ENCODE measurements at regions not wholly inside any gene's neighbourhood (a gene's known extent, or its start where the extent isn't known, plus 50 kb on each side); places are given as distances from the start of the nearest gene placed in this dataset.
"Not testable (repeated sequence)": the region's sequence is repeated elsewhere in the genome, so short reads cannot be mapped to it uniquely, and the experiment has no call there.

- H3K4me3 ChIP-seq (ENCODE audit: low read depth in 1 of 2, low read length in 1 of 2), result no peak overlapping the region
- no peaks in the 10 kb centered on the region for H3K27me3 ChIP-seq
- no peaks in the 10 kb centered on the region for H3K4me1 ChIP-seq (ENCODE audit: control insufficient read depth in 1 of 2, insufficient read depth in 1 of 2, low read depth in 1 of 2, low read length in 1 of 2)
- no peak overlapping the region for H3K27ac ChIP-seq
- H3K9me3 ChIP-seq, result no peaks in the 10 kb centered on the region
- H3K36me3 ChIP-seq, result no peaks in the 10 kb centered on the region
- TF ChIP-seq, protein P1, sequence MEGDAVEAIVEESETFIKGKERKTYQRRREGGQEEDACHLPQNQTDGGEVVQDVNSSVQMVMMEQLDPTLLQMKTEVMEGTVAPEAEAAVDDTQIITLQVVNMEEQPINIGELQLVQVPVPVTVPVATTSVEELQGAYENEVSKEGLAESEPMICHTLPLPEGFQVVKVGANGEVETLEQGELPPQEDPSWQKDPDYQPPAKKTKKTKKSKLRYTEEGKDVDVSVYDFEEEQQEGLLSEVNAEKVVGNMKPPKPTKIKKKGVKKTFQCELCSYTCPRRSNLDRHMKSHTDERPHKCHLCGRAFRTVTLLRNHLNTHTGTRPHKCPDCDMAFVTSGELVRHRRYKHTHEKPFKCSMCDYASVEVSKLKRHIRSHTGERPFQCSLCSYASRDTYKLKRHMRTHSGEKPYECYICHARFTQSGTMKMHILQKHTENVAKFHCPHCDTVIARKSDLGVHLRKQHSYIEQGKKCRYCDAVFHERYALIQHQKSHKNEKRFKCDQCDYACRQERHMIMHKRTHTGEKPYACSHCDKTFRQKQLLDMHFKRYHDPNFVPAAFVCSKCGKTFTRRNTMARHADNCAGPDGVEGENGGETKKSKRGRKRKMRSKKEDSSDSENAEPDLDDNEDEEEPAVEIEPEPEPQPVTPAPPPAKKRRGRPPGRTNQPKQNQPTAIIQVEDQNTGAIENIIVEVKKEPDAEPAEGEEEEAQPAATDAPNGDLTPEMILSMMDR (IDR thresholded peaks at IDR 0.05), result no peak
These were observed 339.3 kb upstream of the TMEFF2 start for GRCh38 chr2:192534072-192534471.

GRCh38 chr2:192524642-192525251 lies 330.0 kb upstream of the TMEFF2 start:
- not testable (repeated sequence) for H3K36me3 ChIP-seq; H3K4me1 ChIP-seq (ENCODE audit: control insufficient read depth in 1 of 2, insufficient read depth in 1 of 2, low read depth in 1 of 2, low read length in 1 of 2); H3K27ac ChIP-seq; H3K4me3 ChIP-seq (ENCODE audit: low read depth in 1 of 2, low read length in 1 of 2); H3K27me3 ChIP-seq; H3K9me3 ChIP-seq

- not testable (repeated sequence) for H3K27me3 ChIP-seq; H3K4me1 ChIP-seq (ENCODE audit: control insufficient read depth in 1 of 2, insufficient read depth in 1 of 2, low read depth in 1 of 2, low read length in 1 of 2); H3K4me3 ChIP-seq (ENCODE audit: low read depth in 1 of 2, low read length in 1 of 2); H3K36me3 ChIP-seq; H3K27ac ChIP-seq; H3K9me3 ChIP-seq
These were observed 329.5 kb upstream of the TMEFF2 start for GRCh38 chr2:192524214-192524613.

GRCh38 chr2:192515937-192516336 lies 321.2 kb upstream of the TMEFF2 start:
- no peaks in the 10 kb centered on the region for H3K27me3 ChIP-seq
- H3K4me3 ChIP-seq (ENCODE audit: low read depth in 1 of 2, low read length in 1 of 2), result no peak overlapping the region
- H3K36me3 ChIP-seq, result no peaks in the 10 kb centered on the region
- TF ChIP-seq, protein P1 (IDR thresholded peaks at IDR 0.05), result no peak
- H3K4me1 ChIP-seq (ENCODE audit: control insufficient read depth in 1 of 2, insufficient read depth in 1 of 2, low read depth in 1 of 2, low read length in 1 of 2), result no peaks in the 10 kb centered on the region
- H3K9me3 ChIP-seq, result no peaks in the 10 kb centered on the region
- no peak overlapping the region for H3K27ac ChIP-seq

DNA sequence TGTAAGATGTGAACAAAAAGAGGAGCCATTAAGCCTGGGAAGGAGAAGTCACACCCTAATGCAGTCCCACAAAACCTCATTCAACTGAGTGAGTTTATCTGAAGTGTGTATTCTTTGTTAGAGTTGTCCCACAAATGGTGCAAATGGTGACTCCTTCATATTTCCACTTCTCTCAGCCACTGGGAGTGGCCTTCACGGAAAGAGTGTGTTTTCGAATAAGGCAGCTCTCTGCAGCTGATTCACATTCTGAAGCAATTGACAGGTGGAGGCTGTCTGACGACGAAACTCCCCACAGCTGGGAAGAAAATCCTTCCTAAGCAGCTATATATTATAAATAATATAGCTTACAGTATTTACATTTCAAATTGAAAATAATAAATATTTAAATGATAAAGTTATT lies 318.8 kb upstream of the TMEFF2 start:
- H3K4me3 ChIP-seq (ENCODE audit: low read depth in 1 of 2, low read length in 1 of 2), result no peak overlapping the region
- H3K27me3 ChIP-seq, result no peaks in the 10 kb centered on the region

GRCh38 chr2:192507836-192508450 lies 313.2 kb upstream of the TMEFF2 start:
- not testable (repeated sequence) for H3K36me3 ChIP-seq; H3K27ac ChIP-seq; H3K27me3 ChIP-seq; H3K4me3 ChIP-seq (ENCODE audit: low read depth in 1 of 2, low read length in 1 of 2); H3K9me3 ChIP-seq; H3K4me1 ChIP-seq (ENCODE audit: control insufficient read depth in 1 of 2, insufficient read depth in 1 of 2, low read depth in 1 of 2, low read length in 1 of 2)

More for the DNA sequence above, 318.8 kb upstream of the TMEFF2 start:
- Histone ChIP-seq H3K9me3 (no peaks in the 10 kb centered on the region), H3K36me3 (no peaks in the 10 kb centered on the region), H3K27ac (no peak overlapping the region), H3K4me1 (ENCODE audit: control insufficient read depth in 1 of 2, insufficient read depth in 1 of 2, low read depth in 1 of 2, low read length in 1 of 2) (no peaks in the 10 kb centered on the region)
- TF ChIP-seq, protein P1 (IDR thresholded peaks at IDR 0.05), result no peak

DNA sequence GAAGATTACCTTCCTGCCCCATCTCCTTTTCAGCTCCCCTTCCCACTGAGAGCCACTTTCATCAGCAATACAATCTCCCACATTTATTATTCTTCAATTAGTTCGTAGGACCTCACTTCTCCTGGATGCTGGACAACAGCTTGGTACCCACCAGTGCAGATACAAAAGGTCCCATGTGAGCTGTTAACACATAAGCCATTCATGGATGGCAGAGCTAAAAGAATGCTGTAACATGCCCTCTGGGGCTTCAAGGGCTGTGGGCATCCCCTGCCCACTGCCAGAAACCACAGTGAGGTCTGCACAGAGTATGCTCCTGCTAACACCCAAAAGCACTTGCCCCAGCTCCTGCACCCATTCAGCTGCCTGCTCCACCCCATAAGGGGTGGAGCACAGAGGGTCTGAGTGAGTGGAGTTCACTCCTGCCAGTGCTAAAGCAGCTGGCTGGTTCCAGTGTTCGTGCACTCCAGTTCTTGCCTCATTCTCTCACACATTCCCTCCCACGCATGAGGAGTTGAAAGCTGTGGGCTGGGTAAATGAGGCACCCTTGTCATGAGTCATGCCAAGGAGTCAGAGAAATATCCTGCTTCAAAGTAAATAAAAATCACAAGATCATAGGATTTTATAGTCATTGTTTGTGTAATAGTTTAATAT lies 305.9 kb upstream of the TMEFF2 start:
- H3K27me3 ChIP-seq, result no peaks in the 10 kb centered on the region
- H3K4me1 ChIP-seq (ENCODE audit: control insufficient read depth in 1 of 2, insufficient read depth in 1 of 2, low read depth in 1 of 2, low read length in 1 of 2), result no peaks in the 10 kb centered on the region
- H3K9me3 ChIP-seq, result no peaks in the 10 kb centered on the region
- H3K4me3 ChIP-seq (ENCODE audit: low read depth in 1 of 2, low read length in 1 of 2), result no peak overlapping the region
- H3K36me3 ChIP-seq, result no peaks in the 10 kb centered on the region
- TF ChIP-seq, protein P1 (IDR thresholded peaks at IDR 0.05), result no peak
- no peak overlapping the region for H3K27ac ChIP-seq
